ENCODE measurements at regions not wholly inside any gene's neighbourhood (a gene's known extent, or its start where the extent isn't known, plus 50 kb on each side); places are given as distances from the start of the nearest gene placed in this dataset.
A peak's percentile ranks its signal among the peaks of the same experiment; 100 is the strongest.

- TF ChIP-seq CTCF (IDR thresholded peaks at IDR 0.05): no peak
- H3K36me3 ChIP-seq: no peaks in the 10 kb centered on the region
- no peaks in the 10 kb centered on the region for H3K27me3 ChIP-seq
- no peak for DNase-seq
- no peaks in the 10 kb centered on the region for H3K4me1 ChIP-seq
- no peak for ATAC-seq
- intact Hi-C loops (cut with DNase I): no loop called here
- peaks cover 0 to 2% of the 10 kb centered on the region in 2 donors for H3K9me3 ChIP-seq
- no peak overlapping the region for H3K4me3 ChIP-seq
- H3K27ac ChIP-seq: no peak overlapping the region
Measured at GRCh38 chr4:62133101-62133897, 933.2 kb downstream of the ADGRL3 start.

GRCh38 chr4:62131049-62131448 is 930.9 kb downstream of the ADGRL3 start:
- Histone ChIP-seq H3K9me3 (peaks cover 0 to 3% of the 10 kb centered on the region in 2 donors), H3K27ac (no peak overlapping the region), H3K4me1 (no peaks in the 10 kb centered on the region), H3K4me3 (no peak overlapping the region), H3K27me3 (no peaks in the 10 kb centered on the region), H3K36me3 (no peaks in the 10 kb centered on the region)
- no peak for TF ChIP-seq CTCF (IDR thresholded peaks at IDR 0.05)
- no peak for ATAC-seq
- intact Hi-C loops (cut with DNase I): no loop called here
- DNase-seq: no peak

- ATAC-seq (no peak), DNase-seq (peak in 2 of 4 donors; percentile 4 to 23)
- Histone ChIP-seq H3K36me3 (no peaks in the 10 kb centered on the region), H3K4me3 (no peak overlapping the region), H3K9me3 (peaks cover 0 to 3% of the 10 kb centered on the region in 2 donors), H3K4me1 (no peaks in the 10 kb centered on the region), H3K27me3 (no peaks in the 10 kb centered on the region), H3K27ac (no peak overlapping the region)
- TF ChIP-seq CTCF (IDR thresholded peaks at IDR 0.05): no peak
- intact Hi-C loops (cut with DNase I): no loop called here
Measured at GRCh38 chr4:62130637-62131036, 930.5 kb downstream of the ADGRL3 start.

GRCh38 chr4:62130230-62130629 is 930.1 kb downstream of the ADGRL3 start:
- no peak for TF ChIP-seq CTCF (IDR thresholded peaks at IDR 0.05)
- DNase-seq: no peak
- H3K4me3 ChIP-seq: no peak overlapping the region
- H3K27me3 ChIP-seq: no peaks in the 10 kb centered on the region
- no peaks in the 10 kb centered on the region for H3K36me3 ChIP-seq
- H3K4me1 ChIP-seq: no peaks in the 10 kb centered on the region
- H3K9me3 ChIP-seq: peaks cover 0 to 3% of the 10 kb centered on the region in 2 donors
- intact Hi-C loops (cut with DNase I): no loop called here
- H3K27ac ChIP-seq: no peak overlapping the region
- no peak for ATAC-seq
